DND-41 (cell line): ENCODE measurements at regions not wholly inside any gene's neighbourhood (a gene's known extent, or its start where the extent isn't known, plus 50 kb on each side); places are given as distances from the start of the nearest gene placed in this dataset.

Source experiments
- EZH2 ChIP-seq: IDR thresholded peaks from 3 replicates; pipeline ENCODE4 v1.6.1; 2012; ENCODE audit warnings: borderline replicate concordance, low read depth, mild to moderate bottlenecking, moderate library complexity, low read length, inconsistent platforms; ENCODE audit not compliant: severe bottlenecking
- TF ChIP-seq, protein P1 (sequence below): IDR thresholded peaks from 2 replicates; pipeline ENCODE4 v1.5.1; 2012; ENCODE audit warnings: borderline replicate concordance, low read length, moderate library complexity, mild to moderate bottlenecking; ENCODE audit not compliant: poor library complexity, severe bottlenecking; ENCODE audit errors: extremely low read depth

DNA sequence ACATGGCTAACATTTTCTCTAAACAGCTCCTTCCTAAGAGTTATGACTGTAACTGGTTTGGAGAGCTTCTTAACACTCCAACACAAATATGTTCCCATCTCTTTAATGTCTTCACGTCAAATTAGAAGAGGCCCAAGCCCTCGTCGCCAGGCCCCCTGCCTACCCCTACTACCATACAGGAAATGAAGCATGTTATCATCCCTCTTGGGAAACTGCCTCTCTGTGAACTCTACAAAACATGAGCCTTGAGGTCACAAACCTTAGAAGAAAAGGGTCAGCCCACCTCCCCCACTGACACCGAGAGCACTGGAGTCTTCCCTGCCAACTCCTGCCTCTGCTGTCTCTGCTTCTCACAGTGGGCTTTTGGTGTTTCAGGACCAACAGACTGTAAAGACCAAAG lies 243.1 kb upstream of the STT3B start:
- TF ChIP-seq, protein P1, sequence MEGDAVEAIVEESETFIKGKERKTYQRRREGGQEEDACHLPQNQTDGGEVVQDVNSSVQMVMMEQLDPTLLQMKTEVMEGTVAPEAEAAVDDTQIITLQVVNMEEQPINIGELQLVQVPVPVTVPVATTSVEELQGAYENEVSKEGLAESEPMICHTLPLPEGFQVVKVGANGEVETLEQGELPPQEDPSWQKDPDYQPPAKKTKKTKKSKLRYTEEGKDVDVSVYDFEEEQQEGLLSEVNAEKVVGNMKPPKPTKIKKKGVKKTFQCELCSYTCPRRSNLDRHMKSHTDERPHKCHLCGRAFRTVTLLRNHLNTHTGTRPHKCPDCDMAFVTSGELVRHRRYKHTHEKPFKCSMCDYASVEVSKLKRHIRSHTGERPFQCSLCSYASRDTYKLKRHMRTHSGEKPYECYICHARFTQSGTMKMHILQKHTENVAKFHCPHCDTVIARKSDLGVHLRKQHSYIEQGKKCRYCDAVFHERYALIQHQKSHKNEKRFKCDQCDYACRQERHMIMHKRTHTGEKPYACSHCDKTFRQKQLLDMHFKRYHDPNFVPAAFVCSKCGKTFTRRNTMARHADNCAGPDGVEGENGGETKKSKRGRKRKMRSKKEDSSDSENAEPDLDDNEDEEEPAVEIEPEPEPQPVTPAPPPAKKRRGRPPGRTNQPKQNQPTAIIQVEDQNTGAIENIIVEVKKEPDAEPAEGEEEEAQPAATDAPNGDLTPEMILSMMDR = no peak
- no peak for TF ChIP-seq EZH2
